Adrenal gland (tissue), 5 donors: ENCODE measurements at regions not wholly inside any gene's neighbourhood (a gene's known extent, or its start where the extent isn't known, plus 50 kb on each side); places are given as distances from the start of the nearest gene placed in this dataset.

Experiments used
- CTCF ChIP-seq, 6 experiments: fragments of 450-650 bp in 4 of 6; fragments of 200-600 bp in 2 of 6; sonication (generic) in 1 of 6; IDR thresholded peaks; 1 replicate in 5 of 6; 2 replicates in 1 of 6; pipeline versions ENCODE4 v1.5.1 to v1.8.0; 2016 to 2021; ENCODE audit warnings: antibody characterized with exemption in 6 of 6, mild to moderate bottlenecking in 2 of 6, moderate library complexity in 1 of 6
- POLR2A ChIP-seq, 2 donors: fragments of 450-650 bp; IDR thresholded peaks; one replicate each; pipeline ENCODE4 v1.6.1; 2017; ENCODE audit warnings: antibody characterized with exemption in 2 of 2, mild to moderate bottlenecking in 2 of 2, moderate library complexity in 1 of 2
- donor health status: DM: no; HTN: no; CAD: no.

DNA sequence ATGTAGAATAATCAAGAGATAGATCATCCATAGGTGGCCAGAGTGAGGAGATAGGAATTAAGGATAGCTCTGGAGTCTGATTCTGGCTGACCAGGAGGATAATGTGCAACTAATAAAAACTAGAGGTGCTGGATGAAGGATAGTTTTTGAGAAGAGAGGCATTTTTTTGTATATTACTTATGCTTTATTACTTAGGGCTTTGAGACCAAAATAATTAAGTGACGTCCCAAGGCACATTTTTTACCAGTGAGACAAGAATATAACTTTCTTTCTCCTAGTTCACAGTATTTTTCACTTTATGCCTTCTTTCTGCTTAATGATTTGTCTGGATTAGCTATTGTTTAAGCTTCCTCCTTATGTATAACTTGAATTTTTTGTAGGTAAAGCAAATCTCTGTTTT lies 756.6 kb downstream of the TSN start:
- TF ChIP-seq CTCF (IDR thresholded peaks at IDR 0.05) (no peak), POLR2A (IDR thresholded peaks at IDR 0.05) (no peak)
